Vagina (tissue), 2 donors: ENCODE measurements at regions not wholly inside any gene's neighbourhood (a gene's known extent, or its start where the extent isn't known, plus 50 kb on each side); places are given as distances from the start of the nearest gene placed in this dataset.
"Not testable (repeated sequence)": the region's sequence is repeated elsewhere in the genome, so short reads cannot be mapped to it uniquely, and the experiment has no call there.

ENCODE experiments used
- CTCF ChIP-seq, 3 experiments: fragments of 450-650 bp in 2 of 3; fragments of 200-600 bp in 1 of 3; sonication (generic) in 1 of 3; IDR thresholded peaks; one replicate each; pipeline ENCODE4 v1.5.1; 2017 to 2019; ENCODE audit warnings: antibody characterized with exemption in 3 of 3, mild to moderate bottlenecking in 2 of 3, moderate library complexity in 2 of 3
- POLR2A ChIP-seq, 2 donors: fragments of 450-650 bp; IDR thresholded peaks; one replicate each; pipeline ENCODE4 v1.6.1; 2017; ENCODE audit warnings: antibody characterized with exemption in 2 of 2, mild to moderate bottlenecking in 2 of 2, moderate library complexity in 2 of 2

GRCh38 chr4:118576709-118577219, 108.4 kb upstream of the METTL14 start:
- not testable (repeated sequence) for TF ChIP-seq CTCF, POLR2A (IDR thresholded peaks at IDR 0.05)
